HG02970 (cell line): ENCODE measurements at regions not wholly inside any gene's neighbourhood (a gene's known extent, or its start where the extent isn't known, plus 50 kb on each side); places are given as distances from the start of the nearest gene placed in this dataset.

Experiments
- ATAC-seq: cut with Tn5 transposase; IDR thresholded peaks from one replicate; pipeline ENCODE4 v1.9.1; 2021; ENCODE audit warnings: mild to moderate bottlenecking, moderate library complexity, moderate number of reproducible peaks; ENCODE audit not compliant: unreplicated experiment, low FRiP score

DNA sequence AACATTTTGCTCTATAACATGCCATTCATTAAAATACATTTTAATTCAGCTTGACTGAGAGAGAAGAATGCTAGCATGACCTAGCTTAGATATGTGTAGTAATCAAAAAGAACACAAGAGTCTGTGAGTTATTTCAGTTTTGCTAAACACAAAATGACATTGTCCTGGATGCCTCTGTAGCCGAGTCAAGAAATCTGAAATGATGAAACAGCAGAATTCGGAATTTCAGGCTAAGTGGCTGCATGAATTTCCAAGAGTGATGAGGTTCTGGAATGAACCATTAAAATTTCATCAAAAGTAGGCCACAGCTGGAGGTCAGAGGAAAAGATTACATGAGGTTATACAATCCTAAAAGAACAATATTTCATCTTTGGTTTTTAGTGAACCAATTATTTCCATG lies 79.1 kb upstream of the CXADR start:
- no peak for ATAC-seq

DNA sequence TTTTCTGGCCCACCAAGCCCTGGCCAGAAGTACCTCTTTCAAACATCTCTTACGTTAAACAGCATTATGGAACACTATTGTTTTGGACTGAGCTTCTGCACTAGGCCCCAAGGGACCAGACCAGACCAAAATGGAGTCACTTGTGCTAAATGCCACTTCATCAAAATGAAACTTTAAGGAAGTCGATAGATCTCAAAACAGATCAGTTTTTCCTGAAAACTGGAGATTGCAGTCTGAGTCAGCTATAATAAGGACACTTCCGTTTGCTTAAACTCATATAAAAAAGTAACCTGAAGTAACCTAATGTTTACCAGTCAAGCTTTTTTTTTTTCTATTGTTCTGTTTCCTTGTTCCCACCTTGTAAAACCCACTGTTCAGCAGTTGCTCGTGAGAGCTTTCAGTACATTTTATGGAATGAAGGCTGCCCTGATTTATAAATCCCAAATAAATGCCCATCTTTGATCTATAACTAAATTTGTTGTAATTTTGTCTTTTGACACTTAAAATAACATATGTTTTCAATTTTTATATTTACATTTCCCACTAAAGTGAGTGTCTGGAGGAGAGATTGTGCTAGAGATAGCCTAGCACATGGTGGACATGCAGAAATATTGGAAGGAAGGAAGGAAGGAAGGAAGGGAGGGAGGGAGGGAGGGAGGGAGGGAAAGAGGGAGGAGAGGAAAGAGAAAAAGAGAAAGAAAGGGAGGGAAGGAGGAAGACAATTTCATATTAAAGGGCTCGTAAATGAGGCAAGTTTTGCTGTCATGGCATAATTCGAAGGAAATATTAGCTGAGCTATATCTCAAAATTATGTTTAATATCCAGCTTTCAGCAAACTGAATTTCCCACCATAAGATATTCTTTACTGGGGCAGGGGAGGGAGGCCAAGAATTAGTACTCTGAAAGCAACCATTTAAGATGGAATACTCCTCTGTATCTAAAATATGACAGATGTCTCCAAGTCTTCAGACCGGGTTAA lies 77.0 kb upstream of the CXADR start:
- no peak for ATAC-seq

DNA sequence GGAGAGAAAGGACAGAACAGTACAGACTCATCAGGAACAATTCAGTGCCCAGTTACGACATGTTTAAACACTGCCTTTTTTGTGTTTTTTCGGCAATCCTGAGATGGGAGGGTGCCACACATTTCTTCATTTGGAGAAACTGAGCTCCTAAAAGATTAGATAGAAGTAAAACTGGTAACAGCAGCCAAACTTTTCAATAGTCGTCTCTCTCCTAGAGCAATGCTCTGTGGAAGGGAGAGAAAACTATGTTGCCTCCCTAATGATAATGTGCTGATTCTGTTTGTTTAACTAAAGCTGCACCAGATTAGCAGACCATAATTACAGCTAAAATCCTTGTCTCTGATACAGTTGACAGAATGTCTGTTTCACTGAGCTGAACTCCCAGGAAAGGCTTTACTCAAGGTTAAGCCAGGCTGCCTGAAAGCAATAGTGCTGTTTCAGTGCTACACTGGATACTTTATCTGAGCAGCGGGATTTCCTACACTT lies 76.2 kb upstream of the CXADR start:
- no peak for ATAC-seq

DNA sequence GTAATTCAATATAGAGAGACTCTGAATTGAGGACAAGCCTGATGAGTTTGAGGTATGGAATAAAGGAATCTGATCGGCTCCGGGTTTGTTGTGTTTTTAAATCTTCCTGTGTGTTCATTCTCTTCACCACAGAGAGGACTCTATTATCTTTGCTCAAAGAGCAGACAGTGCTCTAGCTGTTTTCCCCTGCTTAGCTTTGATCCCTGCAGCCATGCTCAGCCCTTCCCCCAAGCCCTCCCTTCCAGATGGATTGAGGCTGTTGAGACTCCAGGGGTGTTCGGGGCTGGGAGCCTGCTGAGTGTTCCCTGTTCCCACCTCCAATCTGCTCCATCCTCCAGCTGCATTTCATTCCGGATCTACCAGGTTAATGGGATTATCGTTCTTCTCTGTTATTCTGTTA lies 74.2 kb upstream of the CXADR start:
- no peak for ATAC-seq

DNA sequence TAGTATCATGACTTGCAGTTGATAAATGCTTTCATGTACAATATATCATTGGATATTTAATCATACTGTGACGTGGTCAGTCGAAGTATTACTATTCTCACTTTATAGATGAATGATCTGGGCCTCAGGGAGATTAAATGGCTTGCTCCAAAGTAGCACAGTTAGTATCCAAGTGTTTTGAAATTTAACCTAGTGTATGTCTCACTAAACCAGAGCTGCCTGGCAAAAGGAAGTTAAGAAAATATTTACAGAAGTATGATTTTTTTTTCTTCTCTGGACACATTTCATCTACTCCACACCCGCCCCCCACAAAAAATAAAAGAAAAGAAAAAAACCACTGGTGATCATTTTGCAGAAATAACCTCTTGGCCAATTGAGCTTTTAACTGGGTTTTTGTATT lies 71.9 kb upstream of the CXADR start:
- no peak for ATAC-seq

DNA sequence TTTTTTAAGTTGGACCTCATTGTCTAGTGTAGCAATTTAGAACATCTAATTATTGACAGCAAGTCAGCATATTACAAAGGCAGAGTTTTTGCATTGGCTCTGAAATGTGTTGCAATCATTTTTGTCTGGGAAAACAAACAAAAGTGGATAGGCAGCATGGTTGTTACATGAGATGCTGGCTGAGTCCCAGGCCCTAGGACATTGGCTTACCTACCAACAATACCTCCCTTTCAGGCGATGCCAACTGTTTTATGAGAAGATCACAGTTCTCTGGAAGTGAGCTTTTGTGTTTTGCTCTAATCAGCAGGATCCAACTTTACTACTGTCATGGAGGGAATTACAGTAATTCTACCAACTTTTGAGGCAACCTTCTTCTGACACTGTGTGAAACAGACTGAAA lies 71.5 kb upstream of the CXADR start:
- no peak for ATAC-seq

DNA sequence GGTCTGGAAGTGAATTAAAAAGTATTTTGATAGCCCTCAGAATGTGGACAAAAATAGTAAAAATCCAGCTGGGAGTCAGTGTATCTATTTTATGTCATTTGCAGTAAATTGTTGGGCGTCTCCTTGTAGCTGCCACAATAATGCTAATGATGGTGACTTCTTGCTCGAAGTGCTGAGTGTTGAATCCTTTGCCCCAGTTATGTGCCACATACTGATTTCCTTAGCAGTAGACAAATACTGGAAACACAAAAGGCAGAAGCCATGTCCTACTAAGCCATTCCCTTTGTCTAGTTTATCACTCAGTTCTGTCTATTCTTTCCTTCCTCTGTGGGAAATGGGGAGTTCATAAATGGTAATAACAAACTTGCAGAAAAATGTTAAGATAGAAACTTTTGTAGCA lies 70.7 kb upstream of the CXADR start:
- no peak for ATAC-seq

DNA sequence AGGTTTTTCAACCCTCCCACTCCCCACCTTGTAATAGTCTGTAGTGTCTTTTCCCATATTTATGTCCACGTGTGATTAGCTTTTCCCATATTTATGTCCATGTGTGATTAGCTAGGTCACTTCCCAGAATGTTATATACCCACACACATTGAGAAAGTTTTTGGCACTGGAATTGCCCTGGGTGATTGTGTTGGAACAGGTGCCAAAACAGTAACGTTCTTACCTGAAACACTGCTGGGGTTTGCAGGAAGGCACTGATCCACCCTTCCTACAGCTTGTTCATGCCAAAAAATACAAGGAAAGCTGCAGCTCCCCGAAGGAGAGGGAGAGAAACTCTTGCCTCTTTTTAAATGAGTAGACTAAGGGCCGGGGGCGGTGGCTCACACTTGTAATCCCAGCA lies 68.0 kb upstream of the CXADR start:
- ATAC-seq: no peak

DNA sequence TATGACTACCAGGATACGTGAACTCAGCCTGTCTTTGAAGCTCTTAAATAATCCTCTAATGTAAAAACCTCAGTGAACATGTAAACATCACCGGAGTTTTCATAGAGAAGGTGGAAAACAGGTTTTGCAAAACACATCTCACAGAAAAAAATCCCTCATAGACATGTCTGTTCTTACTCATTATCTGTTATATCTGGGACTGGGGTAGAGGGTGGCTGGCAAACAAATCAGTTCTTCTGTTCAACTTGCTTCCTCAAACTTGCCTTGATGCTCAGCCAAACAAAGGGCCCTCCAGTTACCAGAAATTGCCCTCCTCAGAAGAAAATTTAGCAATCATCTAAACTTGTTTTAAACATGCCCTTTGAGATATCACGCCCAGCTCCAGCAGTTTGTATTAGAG lies 66.1 kb upstream of the CXADR start:
- no peak for ATAC-seq

DNA sequence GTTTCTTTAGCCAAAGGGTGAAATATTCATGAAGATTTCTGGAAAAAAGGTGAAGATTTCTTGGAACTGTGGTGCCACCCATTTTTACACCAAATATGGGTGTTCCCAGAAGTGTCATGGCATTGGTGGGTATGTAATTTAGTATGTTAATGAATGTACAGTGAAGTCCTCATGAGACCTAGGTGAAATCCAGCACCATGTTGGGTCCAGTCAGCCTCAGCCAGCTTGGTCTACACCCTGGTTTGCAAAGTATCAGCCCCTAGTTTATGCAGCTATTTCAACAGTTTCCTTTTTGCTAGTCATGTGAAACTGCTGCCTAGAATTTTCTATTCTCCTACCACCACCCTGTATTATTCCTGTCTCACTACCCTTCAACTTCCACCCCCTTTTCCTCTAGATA lies 63.1 kb upstream of the CXADR start:
- ATAC-seq: no peak

DNA sequence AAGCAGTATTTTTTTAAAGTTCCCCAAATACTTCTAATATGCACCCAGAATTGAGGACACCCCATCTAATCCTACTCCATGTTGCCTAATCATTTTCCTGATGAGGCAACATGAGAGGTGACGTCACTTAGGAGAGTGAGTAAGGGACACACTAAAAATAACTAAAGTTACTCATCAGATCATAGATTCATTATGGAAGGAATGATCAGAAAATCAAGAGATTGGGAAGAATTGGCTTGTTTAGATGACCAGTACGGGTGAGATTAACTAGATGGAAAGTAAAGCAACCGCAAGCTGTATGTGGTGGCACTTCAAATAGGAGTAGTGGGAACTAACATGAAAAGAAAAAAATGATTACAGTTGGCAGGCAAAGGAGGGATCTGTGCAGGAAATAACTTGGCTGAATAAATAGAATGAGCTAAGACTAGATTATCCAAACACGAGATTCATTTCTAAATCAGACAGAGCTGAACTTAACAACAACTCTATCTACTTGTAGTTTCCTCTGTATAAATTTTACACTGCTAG lies 61.4 kb upstream of the CXADR start:
- no peak for ATAC-seq

DNA sequence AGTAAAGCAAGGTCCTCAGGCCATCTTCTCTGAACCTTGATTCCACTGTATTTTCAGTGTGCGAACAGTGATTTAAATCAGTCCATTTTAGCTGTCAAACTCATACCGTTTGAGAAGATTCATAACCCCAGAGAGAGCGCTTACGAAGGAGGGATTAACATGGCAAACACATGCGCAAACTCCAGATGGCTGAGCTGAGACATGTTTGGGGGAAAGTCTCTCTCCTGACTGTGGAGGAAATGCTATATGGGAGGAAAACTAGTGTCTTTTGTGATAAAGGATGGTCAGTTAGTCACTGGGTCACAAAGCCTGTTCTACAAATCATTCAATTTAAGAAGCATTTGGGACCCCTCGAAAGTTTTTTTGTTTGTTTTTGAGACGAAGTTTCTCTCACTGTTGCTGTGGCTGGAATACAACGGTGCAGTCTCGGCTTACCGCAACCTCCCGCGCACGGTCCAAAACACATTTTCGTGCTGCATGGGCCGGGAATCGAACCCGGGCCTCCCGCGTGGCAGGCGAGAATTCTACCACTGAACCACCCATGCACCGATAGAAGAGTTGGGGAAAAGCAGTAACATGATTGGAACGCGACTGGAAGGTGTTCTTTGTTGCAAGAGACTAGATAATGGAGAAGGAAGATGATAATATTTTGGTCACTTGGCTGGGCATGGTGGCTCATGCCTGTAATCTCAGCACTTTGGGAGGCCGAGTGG lies 58.4 kb upstream of the CXADR start:
- no peak for ATAC-seq

DNA sequence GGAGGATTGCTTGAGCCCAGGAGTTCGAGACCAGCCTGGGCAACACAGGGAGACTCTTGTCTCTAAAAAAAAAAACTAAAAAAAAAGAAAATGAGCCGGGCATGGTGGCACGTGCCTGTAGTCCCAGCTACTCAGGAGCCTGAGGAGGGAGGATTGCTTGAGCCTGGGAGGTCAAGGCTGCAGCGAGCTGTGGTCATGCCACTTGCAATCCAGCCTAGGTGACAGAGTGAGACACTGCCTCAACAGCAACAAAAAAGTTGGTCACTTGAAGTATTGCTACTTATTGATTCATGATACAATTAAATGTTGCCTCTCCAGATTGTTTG lies 57.9 kb upstream of the CXADR start:
- ATAC-seq: no peak

DNA sequence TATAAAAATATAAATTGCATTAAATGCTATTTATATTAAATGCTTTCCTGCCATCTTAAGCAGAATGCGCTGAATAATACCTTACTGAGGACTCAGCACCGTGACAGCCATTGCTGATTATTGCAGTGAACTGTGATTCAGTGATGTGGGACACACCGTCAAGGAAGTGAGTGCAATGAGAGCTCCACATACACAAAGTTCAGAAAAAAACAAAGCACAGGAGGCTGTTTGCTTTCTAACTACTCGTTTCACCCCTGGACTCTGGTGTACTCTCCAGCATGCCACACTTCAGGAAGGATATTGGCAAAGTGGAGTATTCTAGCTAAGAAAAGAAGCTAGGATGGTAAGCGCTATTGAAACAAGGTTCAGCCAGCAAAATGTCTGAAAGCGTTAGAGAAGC lies 57.4 kb upstream of the CXADR start:
- ATAC-seq: no peak

DNA sequence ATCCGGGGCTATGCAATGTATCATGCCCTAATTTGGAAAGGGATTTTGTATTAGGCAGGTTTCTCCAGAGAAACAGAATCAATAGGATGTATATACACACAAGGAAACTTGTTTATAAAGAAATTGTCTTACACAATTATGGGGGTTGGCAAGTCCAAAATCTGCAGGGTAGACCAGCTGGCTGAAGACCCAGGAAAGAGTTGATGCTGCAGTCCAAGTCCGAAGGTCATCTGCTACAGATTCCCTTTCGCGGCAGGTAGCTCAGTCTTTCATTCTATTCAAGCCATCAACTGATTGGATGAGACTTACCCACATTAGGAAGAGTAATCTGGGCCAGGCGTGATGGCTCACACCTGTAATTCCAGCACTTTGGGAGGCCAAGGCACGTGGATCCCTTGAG lies 54.6 kb upstream of the CXADR start:
- ATAC-seq: no peak

DNA sequence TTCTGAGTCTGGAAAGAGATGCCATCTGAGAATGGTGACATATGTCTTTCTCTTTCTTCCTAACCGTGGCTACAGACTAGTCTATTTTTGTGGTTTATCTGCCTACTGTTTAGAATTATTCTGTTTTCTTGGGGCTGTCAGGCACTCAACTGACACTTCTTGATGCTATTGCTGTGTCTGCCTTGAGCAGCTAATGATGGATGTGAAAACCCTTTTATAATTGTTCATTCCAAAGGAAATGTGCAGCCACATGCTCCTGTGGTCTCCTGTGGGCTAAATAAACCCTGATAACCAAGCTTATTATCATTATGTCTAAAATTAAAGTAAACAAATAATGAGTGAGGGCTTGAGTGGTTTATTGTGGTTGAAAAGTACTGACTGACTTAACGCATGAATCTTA lies 52.7 kb upstream of the CXADR start:
- ATAC-seq: no peak

DNA sequence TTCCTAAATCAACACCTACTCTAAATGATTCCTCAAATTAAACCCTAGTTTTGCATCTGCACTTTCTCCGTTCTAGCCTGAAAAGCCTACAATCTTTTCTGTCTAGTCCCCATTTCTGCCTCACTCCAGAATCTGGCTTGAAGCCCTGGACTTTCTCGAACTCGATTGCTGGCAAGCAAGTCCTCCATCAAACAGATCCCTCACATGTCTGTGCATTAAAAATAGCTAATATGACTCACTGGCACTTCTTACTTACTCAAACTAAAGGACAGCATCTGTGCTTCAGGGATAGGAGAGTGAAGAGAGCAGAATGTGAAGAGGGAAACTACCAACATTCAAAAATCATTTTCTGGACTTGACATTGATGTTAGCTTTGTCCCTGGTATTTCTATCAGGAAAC lies 51.8 kb upstream of the CXADR start:
- no peak for ATAC-seq

DNA sequence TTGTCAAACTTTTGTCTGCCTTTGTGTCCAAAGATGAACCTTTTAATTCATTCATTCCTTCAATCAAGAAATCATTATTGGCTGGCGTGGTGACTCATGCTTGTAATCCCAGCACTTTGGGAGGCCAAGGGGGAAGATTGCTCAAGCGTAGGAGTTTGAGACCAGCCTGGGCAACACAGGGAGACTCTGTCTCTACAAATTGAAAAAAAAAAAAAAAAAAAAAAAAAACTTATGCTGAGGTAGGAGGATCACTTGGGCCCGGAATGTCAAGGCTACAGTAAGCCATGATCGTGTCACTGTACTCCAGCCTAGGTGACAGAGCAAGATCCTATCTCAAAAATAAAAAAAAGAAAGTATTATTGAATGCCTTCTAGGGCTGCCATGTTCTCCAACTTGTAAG lies 51.3 kb upstream of the CXADR start:
- ATAC-seq: no peak

DNA sequence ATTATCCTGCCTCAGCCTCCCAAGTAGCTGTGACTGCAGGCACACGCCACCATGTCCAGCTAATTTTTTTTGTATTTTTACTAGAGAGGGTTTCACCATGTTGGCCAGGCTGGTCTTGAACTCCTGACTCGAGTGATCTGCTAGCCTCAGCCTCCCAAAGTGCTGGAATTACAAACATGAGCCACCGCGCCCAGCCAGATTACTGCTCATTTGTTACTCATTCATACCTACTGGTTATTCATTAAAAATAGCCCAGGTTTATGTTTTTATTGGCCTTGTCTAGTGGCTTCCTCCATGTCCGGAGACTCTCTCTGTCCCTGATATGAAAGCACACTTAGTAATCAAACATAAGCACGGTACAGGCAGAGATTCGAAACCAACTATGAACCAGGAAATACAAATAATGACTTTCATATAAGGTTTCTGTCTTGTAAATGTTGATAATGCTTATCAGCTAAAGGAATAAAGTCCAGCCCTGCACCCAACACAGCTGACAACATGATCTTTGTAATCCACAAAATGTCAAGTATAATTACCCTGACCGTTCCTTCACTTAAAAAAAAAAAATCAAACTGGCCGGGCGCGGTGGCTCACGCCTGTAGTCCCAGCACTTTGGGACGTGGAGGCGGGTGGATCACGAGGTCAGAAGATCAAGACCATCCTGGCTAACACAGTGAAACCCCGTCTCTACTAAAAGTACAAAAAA lies 50.4 kb upstream of the CXADR start:
- no peak for ATAC-seq
